ENCODE measurements at regions not wholly inside any gene's neighbourhood (a gene's known extent, or its start where the extent isn't known, plus 50 kb on each side); places are given as distances from the start of the nearest gene placed in this dataset.

GRCh38 chr3:73270839-73271483 lies 209.5 kb downstream of the EBLN2 start:
- H3K9me3 ChIP-seq = no peaks in the 10 kb centered on the region
- no peaks in the 10 kb centered on the region for H3K4me1 ChIP-seq (ENCODE audit: insufficient read depth)
- intact Hi-C loops (cut with DNase I) = no loop called here
- H3K4me3 ChIP-seq = no peak overlapping the region
- H3K27me3 ChIP-seq = no peaks in the 10 kb centered on the region
- no peak for DNase-seq
- no peak overlapping the region for H3K27ac ChIP-seq
- TF ChIP-seq CTCF (IDR thresholded peaks at IDR 0.05) (no peak), EP300 (IDR thresholded peaks at IDR 0.05) (no peak), POLR2A (IDR thresholded peaks at IDR 0.05) (no peak)
- WGBS, 3 donors = 33 to 54% (median 51%) methylated on average over 2 of the region's 2 CpGs
- H3K36me3 ChIP-seq = no peaks in the 10 kb centered on the region

- DNase-seq = no peak
- no peaks in the 10 kb centered on the region for H3K9me3 ChIP-seq
- intact Hi-C loops (cut with DNase I) = no loop called here
- TF ChIP-seq CTCF (IDR thresholded peaks at IDR 0.05) = no peak
- TF ChIP-seq EP300 (IDR thresholded peaks at IDR 0.05) = no peak
- TF ChIP-seq POLR2A (IDR thresholded peaks at IDR 0.05) = no peak
- H3K36me3 ChIP-seq = no peaks in the 10 kb centered on the region
- H3K27me3 ChIP-seq = no peaks in the 10 kb centered on the region
- H3K4me3 ChIP-seq = no peak overlapping the region
- no peaks in the 10 kb centered on the region for H3K4me1 ChIP-seq (ENCODE audit: insufficient read depth)
- no peak overlapping the region for H3K27ac ChIP-seq
- 74 to 88% (median 83%) methylated on average over 4 of the region's 4 CpGs for WGBS, 3 donors
These were observed 211.9 kb downstream of the EBLN2 start for GRCh38 chr3:73273341-73273740.

- Histone ChIP-seq H3K27me3 (no peaks in the 10 kb centered on the region), H3K36me3 (no peaks in the 10 kb centered on the region), H3K9me3 (no peaks in the 10 kb centered on the region), H3K4me3 (no peak overlapping the region), H3K4me1 (ENCODE audit: insufficient read depth) (no peaks in the 10 kb centered on the region), H3K27ac (no peak overlapping the region)
- intact Hi-C loops (cut with DNase I) = no loop called here
- TF ChIP-seq CTCF (IDR thresholded peaks at IDR 0.05) = no peak
- no peak for TF ChIP-seq EP300 (IDR thresholded peaks at IDR 0.05)
- no peak for TF ChIP-seq POLR2A (IDR thresholded peaks at IDR 0.05)
- WGBS, 3 donors = 72 to 79% (median 74%) methylated on average over 6 of the region's 6 CpGs
- no peak for DNase-seq
These were observed 219.3 kb downstream of the EBLN2 start for GRCh38 chr3:73280746-73281145.

- H3K27me3 ChIP-seq = no peaks in the 10 kb centered on the region
- WGBS, 3 donors = 56 to 71% (median 56%) methylated on average over 9 of the region's 9 CpGs
- no peaks in the 10 kb centered on the region for H3K4me1 ChIP-seq (ENCODE audit: insufficient read depth)
- TF ChIP-seq POLR2A (IDR thresholded peaks at IDR 0.05) (no peak), CTCF (IDR thresholded peaks at IDR 0.05) (no peak), EP300 (IDR thresholded peaks at IDR 0.05) (no peak)
- no peaks in the 10 kb centered on the region for H3K9me3 ChIP-seq
- H3K4me3 ChIP-seq = no peak overlapping the region
- H3K27ac ChIP-seq = no peak overlapping the region
- DNase-seq = no peak
- no peaks in the 10 kb centered on the region for H3K36me3 ChIP-seq
- intact Hi-C loops (cut with DNase I) = no loop called here
These were observed 223.0 kb downstream of the EBLN2 start for GRCh38 chr3:73284472-73284871.

Data from ovary (tissue), 7 donors.